ENCODE measurements at regions not wholly inside any gene's neighbourhood (a gene's known extent, or its start where the extent isn't known, plus 50 kb on each side); places are given as distances from the start of the nearest gene placed in this dataset.
A peak's percentile ranks its signal among the peaks of the same experiment; 100 is the strongest.

DNA sequence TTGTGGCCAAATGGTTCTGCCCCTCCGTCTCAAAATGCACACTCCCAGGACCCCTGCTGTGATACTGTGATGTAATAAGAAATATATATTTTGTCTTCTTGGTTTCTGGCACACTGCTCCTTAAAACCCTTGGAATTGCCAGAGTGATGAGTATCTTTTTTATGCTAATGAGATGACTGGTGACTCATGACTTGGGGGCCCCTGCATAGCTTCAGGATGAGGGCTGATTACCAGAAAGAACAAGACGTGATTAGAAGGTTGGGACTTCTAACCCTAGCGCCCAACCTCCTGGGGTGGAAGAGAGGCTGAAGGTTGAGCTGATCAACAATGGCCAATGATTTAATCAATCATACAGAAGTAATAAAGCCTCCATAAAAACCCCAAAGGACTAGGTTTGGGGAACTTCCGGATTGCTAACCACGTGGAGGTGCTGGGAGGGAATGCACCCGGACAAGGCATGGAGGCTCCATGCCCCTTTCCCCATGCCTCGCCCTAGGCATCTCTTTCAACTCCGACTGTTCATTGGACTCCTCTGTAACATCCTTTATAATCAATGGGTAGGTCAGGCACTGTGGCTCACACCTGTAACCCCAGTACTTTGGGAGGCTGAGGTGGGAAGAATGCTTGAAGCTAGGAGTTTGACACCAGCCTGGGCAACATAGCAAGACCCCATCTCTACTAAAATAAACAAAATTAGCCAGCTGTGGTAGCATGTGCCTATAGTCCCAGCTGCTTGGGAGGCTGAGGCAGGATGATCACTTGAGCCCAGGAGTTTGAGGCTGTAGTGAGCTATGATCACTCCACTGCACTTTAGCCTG is 89.1 kb downstream of the HS1BP3 start:
- peak; percentile 86 for DNase-seq

- DNase-seq, result no peak
Measured at GRCh38 chr2:20562540-20563225, 88.2 kb downstream of the HS1BP3 start.

- DNase-seq, result no peak
Measured at GRCh38 chr2:20563251-20563650, 87.6 kb downstream of the HS1BP3 start.

GRCh38 chr2:20563833-20564232 is 87.1 kb downstream of the HS1BP3 start:
- DNase-seq, result peak; percentile 70

GRCh38 chr2:20565101-20565622 is 85.7 kb downstream of the HS1BP3 start:
- DNase-seq, result no peak

GRCh38 chr2:20565623-20566236 is 85.2 kb downstream of the HS1BP3 start:
- DNase-seq, result no peak

GRCh38 chr2:20566331-20566730 is 84.6 kb downstream of the HS1BP3 start:
- no peak for DNase-seq

- DNase-seq, result no peak
Measured at GRCh38 chr2:20567159-20567925, 83.6 kb downstream of the HS1BP3 start.
